Osteocyte (in vitro differentiated cells): ENCODE measurements at regions not wholly inside any gene's neighbourhood (a gene's known extent, or its start where the extent isn't known, plus 50 kb on each side); places are given as distances from the start of the nearest gene placed in this dataset.

ENCODE experiments used
- DNase-seq: peaks from one replicate; pipeline ENCODE4 v3.0.0; 2021; ENCODE audit warnings: mixed read lengths; ENCODE audit not compliant: unreplicated experiment; ENCODE audit errors: extremely low spot score
- H3K27ac Mint-ChIP-seq: one replicate; pipeline ENCODE4 v1.8.0; 2021; ENCODE audit warnings: mild to moderate bottlenecking, mixed read lengths; ENCODE audit not compliant: unreplicated experiment
- H3K27me3 Mint-ChIP-seq: one replicate; pipeline ENCODE4 v1.8.0; 2021; ENCODE audit warnings: mixed read lengths; ENCODE audit not compliant: unreplicated experiment
- H3K36me3 Mint-ChIP-seq: one replicate; pipeline ENCODE4 v1.8.0; 2021; ENCODE audit warnings: mixed read lengths; ENCODE audit not compliant: unreplicated experiment
- H3K4me1 Mint-ChIP-seq: one replicate; pipeline ENCODE4 v1.8.0; 2021; ENCODE audit warnings: mixed read lengths; ENCODE audit not compliant: unreplicated experiment
- H3K4me3 Mint-ChIP-seq: one replicate; pipeline ENCODE4 v1.8.0; 2021; ENCODE audit warnings: mild to moderate bottlenecking, moderate library complexity, mixed read lengths; ENCODE audit not compliant: unreplicated experiment
- H3K9me3 Mint-ChIP-seq: one replicate; pipeline ENCODE4 v1.8.0; 2021; ENCODE audit warnings: mixed read lengths; ENCODE audit not compliant: unreplicated experiment
- CTCF ChIP-seq: fragments of 200-600 bp; sonication (generic); IDR thresholded peaks from 2 replicates; pipeline ENCODE4 v1.5.0; 2021; ENCODE audit warnings: antibody characterized with exemption, mild to moderate bottlenecking, moderate library complexity

DNA sequence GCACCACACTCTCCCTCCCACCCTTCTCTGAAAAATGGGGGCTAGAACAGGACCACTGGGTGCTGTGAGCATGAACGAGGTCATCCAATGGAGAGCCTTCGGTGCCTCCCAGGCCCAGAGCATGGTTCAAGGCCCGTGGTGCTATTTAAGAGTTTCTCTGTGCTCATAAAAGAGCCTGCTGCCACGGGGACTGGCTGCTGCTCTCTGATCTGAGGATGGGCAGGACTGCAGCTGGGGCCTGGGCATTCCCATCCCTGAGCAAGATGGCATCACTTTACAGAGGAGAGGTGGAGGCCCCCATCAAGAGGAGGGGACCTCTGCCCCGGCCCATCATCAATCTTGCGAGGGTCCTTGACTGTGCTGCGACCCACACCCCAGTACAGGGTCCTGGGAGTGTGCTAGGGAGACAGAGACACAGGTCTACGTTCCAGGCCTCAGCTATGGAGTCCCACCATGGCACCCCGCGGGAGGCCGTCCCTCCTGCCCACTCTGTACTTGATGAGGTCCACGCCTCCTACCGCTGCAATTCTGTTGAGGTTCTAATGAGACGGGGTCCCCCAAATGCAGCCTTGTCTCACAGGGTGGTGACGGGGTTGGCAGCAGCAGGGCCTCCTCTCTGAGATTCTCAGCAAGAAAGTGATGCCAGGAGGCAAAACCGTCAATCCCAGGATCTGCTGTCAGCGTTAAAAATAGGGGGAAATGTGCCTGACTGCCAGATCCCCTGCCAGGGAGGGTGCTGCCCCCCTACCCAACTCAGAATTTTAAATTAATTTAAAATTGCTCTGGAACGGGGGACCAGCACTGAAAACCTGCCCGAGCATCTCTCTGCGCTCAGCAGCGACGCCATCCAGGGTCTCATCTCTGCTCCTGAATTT lies 405.4 kb downstream of the SHANK2 start:
- no peak overlapping the region for H3K27ac Mint-ChIP-seq
- no peak for DNase-seq
- no peak for TF ChIP-seq CTCF

DNA sequence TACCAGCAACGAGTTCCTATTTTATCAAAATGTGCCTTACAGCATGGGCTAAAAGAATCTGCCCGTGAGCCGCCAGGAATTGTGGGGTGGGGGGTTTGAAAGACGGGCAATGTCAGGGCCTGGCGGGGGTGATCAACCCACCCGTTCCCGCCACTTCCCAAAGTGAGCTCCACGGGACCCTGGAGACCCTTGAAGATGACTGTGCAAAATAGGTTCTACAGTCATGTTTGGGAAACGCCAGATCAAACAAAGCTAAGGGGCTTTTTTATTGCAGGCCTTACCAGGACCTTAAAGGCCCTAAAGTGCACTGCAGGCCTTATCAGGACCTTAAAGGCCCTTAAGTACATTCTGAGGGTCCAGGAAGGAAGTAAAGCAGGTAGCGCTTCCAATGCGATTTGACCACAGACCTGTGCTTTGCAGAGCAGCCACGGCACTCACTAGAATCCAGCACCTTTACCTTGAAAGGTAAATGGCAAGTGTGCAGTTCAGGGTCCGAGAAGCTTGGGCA lies 404.1 kb downstream of the SHANK2 start:
- H3K27ac Mint-ChIP-seq, result no peak overlapping the region
- no peak for TF ChIP-seq CTCF
- no peak for DNase-seq

More for the DNA sequence above, 405.4 kb downstream of the SHANK2 start:
- Mint-ChIP-seq H3K27me3 (no peaks in the 10 kb centered on the region), H3K36me3 (no peaks in the 10 kb centered on the region), H3K9me3 (peaks cover 4% of the 10 kb centered on the region), H3K4me3 (no peak overlapping the region), H3K4me1 (no peaks in the 10 kb centered on the region)

GRCh38 chr11:70849031-70849430 lies 403.3 kb downstream of the SHANK2 start:
- Mint-ChIP-seq H3K4me3 (no peak overlapping the region), H3K36me3 (no peaks in the 10 kb centered on the region), H3K27me3 (no peaks in the 10 kb centered on the region), H3K9me3 (peaks cover 8% of the 10 kb centered on the region), H3K4me1 (no peaks in the 10 kb centered on the region), H3K27ac (no peak overlapping the region)
- no peak for DNase-seq
- TF ChIP-seq CTCF, result no peak

More for the DNA sequence above, 404.1 kb downstream of the SHANK2 start:
- Mint-ChIP-seq H3K9me3 (peaks cover 4% of the 10 kb centered on the region), H3K36me3 (no peaks in the 10 kb centered on the region), H3K4me1 (no peaks in the 10 kb centered on the region), H3K27me3 (no peaks in the 10 kb centered on the region), H3K4me3 (no peak overlapping the region)

- no peak for DNase-seq
- Mint-ChIP-seq H3K27ac (no peak overlapping the region), H3K27me3 (no peaks in the 10 kb centered on the region), H3K4me1 (no peaks in the 10 kb centered on the region), H3K9me3 (peaks cover 10% of the 10 kb centered on the region), H3K4me3 (no peak overlapping the region), H3K36me3 (no peaks in the 10 kb centered on the region)
- no peak for TF ChIP-seq CTCF
These were observed 401.1 kb downstream of the SHANK2 start for GRCh38 chr11:70851308-70851707.

DNA sequence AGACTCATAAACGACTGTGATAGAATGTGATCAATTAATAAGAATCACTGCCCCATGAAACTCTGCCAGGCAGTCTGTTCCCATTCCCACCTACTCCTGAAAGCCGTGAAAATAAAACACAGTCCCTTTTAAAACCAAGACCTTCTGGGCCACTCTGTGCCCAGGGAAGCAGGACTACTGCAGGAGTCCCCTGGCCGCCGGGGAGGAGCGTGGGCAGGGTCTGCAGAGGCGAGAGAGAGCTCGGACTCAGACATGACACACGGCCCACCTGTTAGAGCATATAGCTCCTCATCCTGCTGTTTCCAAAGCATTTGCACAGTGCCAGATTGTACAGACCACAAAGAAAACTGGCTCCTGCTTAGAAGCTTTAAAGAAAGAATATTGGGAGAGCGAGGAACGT lies 400.5 kb downstream of the SHANK2 start:
- H3K4me3 Mint-ChIP-seq, result no peak overlapping the region
- no peak for DNase-seq
- no peak overlapping the region for H3K27ac Mint-ChIP-seq
- H3K9me3 Mint-ChIP-seq, result peaks cover 10% of the 10 kb centered on the region
- no peaks in the 10 kb centered on the region for H3K4me1 Mint-ChIP-seq
- H3K36me3 Mint-ChIP-seq, result no peaks in the 10 kb centered on the region
- TF ChIP-seq CTCF, result no peak
- H3K27me3 Mint-ChIP-seq, result no peaks in the 10 kb centered on the region
